Testis (tissue), 2 donors: ENCODE measurements at regions not wholly inside any gene's neighbourhood (a gene's known extent, or its start where the extent isn't known, plus 50 kb on each side); places are given as distances from the start of the nearest gene placed in this dataset.

Source experiments
- POLR2A ChIP-seq: fragments of 450-650 bp; IDR thresholded peaks from one replicate; pipeline ENCODE4 v1.6.1; 2017; ENCODE audit warnings: antibody characterized with exemption, mild to moderate bottlenecking, moderate library complexity
- TF ChIP-seq, protein P1 (sequence below), 3 experiments: fragments of 450-650 bp in 2 of 3; fragments of 200-600 bp in 1 of 3; sonication (generic) in 1 of 3; IDR thresholded peaks; one replicate each; pipeline ENCODE4 v1.5.1; 2016 to 2019; ENCODE audit warnings: antibody characterized with exemption in 3 of 3, mild to moderate bottlenecking in 2 of 3, moderate library complexity in 1 of 3

DNA sequence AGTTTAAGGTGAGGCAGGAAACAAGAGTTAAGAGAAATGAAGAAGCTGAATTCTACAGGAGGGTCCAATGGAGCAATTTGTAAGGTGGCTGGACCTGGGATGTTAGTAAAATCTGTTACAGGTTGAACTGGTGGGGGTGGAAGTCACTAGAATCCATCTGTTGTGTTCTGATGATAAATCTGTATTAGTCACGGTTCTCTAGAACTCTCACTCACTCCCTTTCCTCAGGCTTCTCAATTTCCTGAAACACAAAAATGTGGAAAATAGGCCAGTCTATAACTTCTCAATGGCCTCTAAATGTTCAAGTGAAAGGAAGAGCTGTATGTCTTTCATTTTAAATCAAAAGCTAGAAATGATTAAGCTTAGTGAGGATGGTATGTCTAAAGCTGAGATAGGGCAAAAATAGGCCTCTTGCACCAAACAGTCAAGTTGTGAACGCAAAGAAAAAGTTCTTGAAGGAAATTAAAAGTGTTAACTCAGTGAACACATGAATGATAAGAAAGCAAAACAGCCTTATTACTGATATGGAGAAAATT lies 180.2 kb upstream of the CBLB start:
- TF ChIP-seq, protein P1, sequence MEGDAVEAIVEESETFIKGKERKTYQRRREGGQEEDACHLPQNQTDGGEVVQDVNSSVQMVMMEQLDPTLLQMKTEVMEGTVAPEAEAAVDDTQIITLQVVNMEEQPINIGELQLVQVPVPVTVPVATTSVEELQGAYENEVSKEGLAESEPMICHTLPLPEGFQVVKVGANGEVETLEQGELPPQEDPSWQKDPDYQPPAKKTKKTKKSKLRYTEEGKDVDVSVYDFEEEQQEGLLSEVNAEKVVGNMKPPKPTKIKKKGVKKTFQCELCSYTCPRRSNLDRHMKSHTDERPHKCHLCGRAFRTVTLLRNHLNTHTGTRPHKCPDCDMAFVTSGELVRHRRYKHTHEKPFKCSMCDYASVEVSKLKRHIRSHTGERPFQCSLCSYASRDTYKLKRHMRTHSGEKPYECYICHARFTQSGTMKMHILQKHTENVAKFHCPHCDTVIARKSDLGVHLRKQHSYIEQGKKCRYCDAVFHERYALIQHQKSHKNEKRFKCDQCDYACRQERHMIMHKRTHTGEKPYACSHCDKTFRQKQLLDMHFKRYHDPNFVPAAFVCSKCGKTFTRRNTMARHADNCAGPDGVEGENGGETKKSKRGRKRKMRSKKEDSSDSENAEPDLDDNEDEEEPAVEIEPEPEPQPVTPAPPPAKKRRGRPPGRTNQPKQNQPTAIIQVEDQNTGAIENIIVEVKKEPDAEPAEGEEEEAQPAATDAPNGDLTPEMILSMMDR (IDR thresholded peaks at IDR 0.05) = no peak
- TF ChIP-seq POLR2A = no peak
